ENCODE measurements at regions not wholly inside any gene's neighbourhood (a gene's known extent, or its start where the extent isn't known, plus 50 kb on each side); places are given as distances from the start of the nearest gene placed in this dataset.

GRCh38 chr5:23014825-23015224 lies 161.7 kb upstream of the CDH12 start:
- BruUV-seq (replicated peaks): no TSS peak
- intact Hi-C loops (cut with micrococcal nuclease; ENCODE audit: unreplicated experiment): no loop called here
- POLR2A ChIA-PET (ENCODE audit: low non-redundant PET): no interaction called here

GRCh38 chr5:23014266-23014665 lies 161.1 kb upstream of the CDH12 start:
- BruUV-seq (replicated peaks): no TSS peak
- Histone ChIP-seq H3K27me3 (replicated peaks; ENCODE audit: insufficient read depth, low read depth, low read length, poor library complexity) (peaks cover 6% of the 10 kb centered on the region), H3K9me3 (ENCODE audit: low read depth, low read length, poor library complexity, severe bottlenecking) (no peaks in the 10 kb centered on the region), H3K4me1 (ENCODE audit: insufficient read depth, low read length, poor library complexity, severe bottlenecking) (no peaks in the 10 kb centered on the region), H3K4me3 (ENCODE audit: low read depth, low read length, poor library complexity, severe bottlenecking) (peak overlapping the region; percentile 42), H3K27ac (ENCODE audit: low read depth, low read length, poor library complexity, severe bottlenecking) (no peak overlapping the region), H3K36me3 (ENCODE audit: insufficient read depth, low read length, poor library complexity, severe bottlenecking) (no peaks in the 10 kb centered on the region)
- no peak for DNase-seq (ENCODE audit: low spot score)
- intact Hi-C loops (cut with micrococcal nuclease; ENCODE audit: unreplicated experiment): no loop called here
- TF ChIP-seq, protein P1, sequence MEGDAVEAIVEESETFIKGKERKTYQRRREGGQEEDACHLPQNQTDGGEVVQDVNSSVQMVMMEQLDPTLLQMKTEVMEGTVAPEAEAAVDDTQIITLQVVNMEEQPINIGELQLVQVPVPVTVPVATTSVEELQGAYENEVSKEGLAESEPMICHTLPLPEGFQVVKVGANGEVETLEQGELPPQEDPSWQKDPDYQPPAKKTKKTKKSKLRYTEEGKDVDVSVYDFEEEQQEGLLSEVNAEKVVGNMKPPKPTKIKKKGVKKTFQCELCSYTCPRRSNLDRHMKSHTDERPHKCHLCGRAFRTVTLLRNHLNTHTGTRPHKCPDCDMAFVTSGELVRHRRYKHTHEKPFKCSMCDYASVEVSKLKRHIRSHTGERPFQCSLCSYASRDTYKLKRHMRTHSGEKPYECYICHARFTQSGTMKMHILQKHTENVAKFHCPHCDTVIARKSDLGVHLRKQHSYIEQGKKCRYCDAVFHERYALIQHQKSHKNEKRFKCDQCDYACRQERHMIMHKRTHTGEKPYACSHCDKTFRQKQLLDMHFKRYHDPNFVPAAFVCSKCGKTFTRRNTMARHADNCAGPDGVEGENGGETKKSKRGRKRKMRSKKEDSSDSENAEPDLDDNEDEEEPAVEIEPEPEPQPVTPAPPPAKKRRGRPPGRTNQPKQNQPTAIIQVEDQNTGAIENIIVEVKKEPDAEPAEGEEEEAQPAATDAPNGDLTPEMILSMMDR (conservative IDR thresholded peaks at IDR 0.05; ENCODE audit: low read depth, low read length): no peak
- no peak for TF ChIP-seq EZH2 (IDR thresholded peaks at IDR 0.05; ENCODE audit: borderline replicate concordance, low read depth, low read length, poor library complexity, severe bottlenecking)
- POLR2A ChIA-PET (ENCODE audit: low non-redundant PET): no interaction called here
- CTCF ChIA-PET: no interaction called here

More at GRCh38 chr5:23014825-23015224, 161.7 kb upstream of the CDH12 start:
- TF ChIP-seq, protein P1 (conservative IDR thresholded peaks at IDR 0.05; ENCODE audit: low read depth, low read length): no peak
- no peak for TF ChIP-seq EZH2 (IDR thresholded peaks at IDR 0.05; ENCODE audit: borderline replicate concordance, low read depth, low read length, poor library complexity, severe bottlenecking)
- Histone ChIP-seq H3K4me1 (ENCODE audit: insufficient read depth, low read length, poor library complexity, severe bottlenecking) (no peaks in the 10 kb centered on the region), H3K4me3 (ENCODE audit: low read depth, low read length, poor library complexity, severe bottlenecking) (no peak overlapping the region), H3K27ac (ENCODE audit: low read depth, low read length, poor library complexity, severe bottlenecking) (no peak overlapping the region), H3K9me3 (ENCODE audit: low read depth, low read length, poor library complexity, severe bottlenecking) (no peaks in the 10 kb centered on the region), H3K27me3 (replicated peaks; ENCODE audit: insufficient read depth, low read depth, low read length, poor library complexity) (peaks cover 6% of the 10 kb centered on the region), H3K36me3 (ENCODE audit: insufficient read depth, low read length, poor library complexity, severe bottlenecking) (no peaks in the 10 kb centered on the region)
- DNase-seq (ENCODE audit: low spot score): no peak
- CTCF ChIA-PET: no interaction called here

DNA sequence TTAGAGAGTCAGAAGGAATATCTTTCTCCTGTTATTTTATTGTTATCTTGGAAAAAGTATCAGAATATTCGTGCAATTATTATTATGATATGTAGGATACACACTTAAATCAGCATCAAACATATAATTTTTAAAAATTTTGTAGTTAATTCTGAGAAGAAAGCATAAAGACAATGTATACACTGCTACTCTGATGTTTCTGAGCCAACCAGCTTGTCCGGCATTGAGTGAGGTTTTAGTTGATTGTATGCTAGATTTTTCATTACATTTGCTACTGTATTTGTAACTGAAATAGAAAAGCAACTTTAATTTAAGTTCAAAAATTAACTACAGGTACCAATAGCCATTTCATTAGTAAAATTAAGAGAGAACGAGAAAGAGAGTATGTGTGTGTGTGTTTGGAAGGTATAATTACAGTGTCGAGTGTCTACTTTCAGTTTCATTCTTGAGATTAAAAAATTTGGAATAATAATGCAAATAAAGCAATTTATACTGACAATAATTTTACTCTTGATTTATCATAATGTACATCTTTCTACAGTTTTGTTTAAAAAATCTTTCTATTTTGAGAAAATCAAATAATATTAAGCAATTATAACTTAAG lies 160.4 kb upstream of the CDH12 start:
- TF ChIP-seq, protein P1 (conservative IDR thresholded peaks at IDR 0.05; ENCODE audit: low read depth, low read length): no peak
- no peak for TF ChIP-seq EZH2 (IDR thresholded peaks at IDR 0.05; ENCODE audit: borderline replicate concordance, low read depth, low read length, poor library complexity, severe bottlenecking)

More for the DNA sequence above, 160.4 kb upstream of the CDH12 start:
- no peaks in the 10 kb centered on the region for H3K9me3 ChIP-seq (ENCODE audit: low read depth, low read length, poor library complexity, severe bottlenecking)
- H3K27ac ChIP-seq (ENCODE audit: low read depth, low read length, poor library complexity, severe bottlenecking): no peak overlapping the region
- peak overlapping the region; percentile 42 for H3K4me3 ChIP-seq (ENCODE audit: low read depth, low read length, poor library complexity, severe bottlenecking)
- BruUV-seq (replicated peaks): no TSS peak
- ChIA-PET POLR2A (ENCODE audit: low non-redundant PET) (no interaction called here), CTCF (no interaction called here)
- no peaks in the 10 kb centered on the region for H3K36me3 ChIP-seq (ENCODE audit: insufficient read depth, low read length, poor library complexity, severe bottlenecking)
- intact Hi-C loops (cut with micrococcal nuclease; ENCODE audit: unreplicated experiment): no loop called here
- H3K4me1 ChIP-seq (ENCODE audit: insufficient read depth, low read length, poor library complexity, severe bottlenecking): no peaks in the 10 kb centered on the region
- H3K27me3 ChIP-seq (replicated peaks; ENCODE audit: insufficient read depth, low read depth, low read length, poor library complexity): peaks cover 6% of the 10 kb centered on the region
- no peak for DNase-seq (ENCODE audit: low spot score)
